CD4-positive, alpha-beta T cell treated with Interleukin-21 for 1 hour (primary cell): ENCODE measurements at regions not wholly inside any gene's neighbourhood (a gene's known extent, or its start where the extent isn't known, plus 50 kb on each side); places are given as distances from the start of the nearest gene placed in this dataset.
"Not testable (repeated sequence)": the region's sequence is repeated elsewhere in the genome, so short reads cannot be mapped to it uniquely, and the experiment has no call there.

Experiments
- DNase-seq: peaks from one replicate; pipeline ENCODE4 v3.0.0-alpha.2; 2020

- DNase-seq = not testable (repeated sequence)
Measured at GRCh38 chr2:76697439-76697838, 824.7 kb downstream of the LRRTM4 start.

GRCh38 chr2:76692908-76693307 is 829.3 kb downstream of the LRRTM4 start:
- no peak for DNase-seq

DNA sequence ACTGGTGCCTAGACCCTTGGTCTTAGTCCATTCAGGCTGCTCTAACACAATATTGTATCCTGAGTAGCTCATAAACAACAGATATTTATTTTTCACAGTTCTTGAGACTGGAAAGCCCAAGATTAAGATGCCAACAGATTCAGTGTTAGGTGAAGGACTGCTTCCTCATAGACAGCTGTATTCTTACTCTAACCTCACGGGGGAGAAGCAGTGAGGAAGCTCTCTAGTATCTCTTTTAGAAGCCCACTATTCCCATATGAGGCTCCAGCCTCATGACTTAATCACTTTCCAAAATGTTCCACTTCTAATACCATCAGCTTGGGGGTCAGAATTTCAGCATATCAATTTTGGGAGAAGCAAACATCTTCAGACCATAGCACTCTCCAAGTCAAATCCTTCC is 833.4 kb downstream of the LRRTM4 start:
- DNase-seq = no peak

DNA sequence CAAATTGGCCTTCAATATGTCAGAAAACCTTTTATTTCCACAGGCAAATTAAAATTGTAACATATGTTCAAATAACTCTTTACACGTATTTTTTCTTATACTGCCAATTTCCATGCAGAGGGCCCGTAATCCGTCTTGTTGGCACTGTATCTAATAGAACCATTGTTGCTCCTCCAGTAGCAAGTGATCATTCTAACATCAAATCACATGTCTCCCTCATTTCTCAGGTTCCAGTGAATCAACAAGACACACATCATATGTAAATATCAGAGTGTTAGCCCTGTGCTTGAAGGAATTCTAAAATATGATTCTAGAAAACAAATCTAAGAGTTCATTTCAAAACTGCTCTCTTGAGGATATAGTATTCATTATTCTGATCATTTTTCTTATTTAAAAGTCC is 834.3 kb downstream of the LRRTM4 start:
- no peak for DNase-seq

- DNase-seq = no peak
Measured at GRCh38 chr2:76684756-76685155, 837.4 kb downstream of the LRRTM4 start.

DNA sequence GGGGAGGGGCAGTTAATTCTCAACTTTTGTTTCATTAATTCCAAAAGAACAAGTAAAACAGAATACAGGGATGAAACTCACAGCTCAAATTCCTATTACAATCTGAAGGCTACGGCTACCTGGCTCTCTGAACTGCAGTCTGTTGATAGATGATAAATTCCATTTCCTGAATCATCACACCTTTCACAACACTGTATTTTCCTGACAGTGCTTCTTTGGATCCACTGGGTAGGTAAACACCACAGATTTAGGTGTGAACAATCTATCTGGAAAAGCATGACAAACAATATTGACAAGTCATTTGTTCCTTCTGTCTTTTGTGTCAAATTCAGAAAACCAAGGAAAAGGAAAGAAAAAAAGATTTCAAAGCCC is 843.2 kb downstream of the LRRTM4 start:
- DNase-seq = no peak

GRCh38 chr2:76678383-76679024 is 843.7 kb downstream of the LRRTM4 start:
- DNase-seq = no peak

GRCh38 chr2:76675212-76675611 is 847.0 kb downstream of the LRRTM4 start:
- no peak for DNase-seq

DNA sequence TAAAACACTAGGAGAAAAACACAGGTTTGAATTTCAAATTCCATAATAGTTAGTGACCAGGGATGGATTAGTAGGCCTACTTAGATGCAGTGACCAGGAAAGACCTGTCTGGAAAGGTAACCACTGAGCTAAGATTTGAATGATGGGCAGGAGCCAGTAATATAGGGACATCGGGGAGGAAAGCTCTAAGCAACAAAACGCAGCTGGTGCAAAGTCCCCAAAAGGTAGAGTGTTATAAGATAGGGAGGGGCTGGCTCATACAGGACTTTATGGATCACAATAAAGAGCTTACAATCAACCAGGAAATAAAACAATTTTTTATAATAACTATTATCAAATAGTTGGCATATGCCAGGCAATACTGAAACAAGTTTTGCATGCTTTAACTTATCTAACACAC is 849.4 kb downstream of the LRRTM4 start:
- DNase-seq = no peak

GRCh38 chr2:76669966-76670465 is 852.2 kb downstream of the LRRTM4 start:
- DNase-seq = no peak

GRCh38 chr2:76668279-76668678 is 853.9 kb downstream of the LRRTM4 start:
- no peak for DNase-seq

DNA sequence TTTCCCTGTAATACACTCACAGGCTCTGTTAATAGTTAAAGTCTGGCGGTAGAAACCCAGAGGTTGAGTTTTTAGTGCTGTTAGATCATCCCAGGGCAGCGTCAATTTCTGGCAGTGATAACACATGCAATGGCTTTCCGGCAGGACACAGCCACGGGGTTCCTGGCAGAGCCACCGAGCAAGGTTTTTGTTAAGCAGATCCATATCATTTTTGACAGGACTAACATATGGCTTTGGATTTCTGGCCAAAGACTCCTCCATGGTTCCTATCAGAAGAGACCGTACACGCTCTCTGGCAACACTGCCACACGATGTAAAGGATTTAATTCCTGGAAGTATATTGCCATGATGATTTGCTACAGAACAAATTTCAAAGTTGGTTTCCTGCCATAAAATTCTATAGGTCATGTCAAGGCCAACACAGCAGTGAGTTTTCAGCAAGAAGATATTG is 854.3 kb downstream of the LRRTM4 start:
- no peak for DNase-seq

GRCh38 chr2:76642129-76642528 is 880.0 kb downstream of the LRRTM4 start:
- no peak for DNase-seq

DNA sequence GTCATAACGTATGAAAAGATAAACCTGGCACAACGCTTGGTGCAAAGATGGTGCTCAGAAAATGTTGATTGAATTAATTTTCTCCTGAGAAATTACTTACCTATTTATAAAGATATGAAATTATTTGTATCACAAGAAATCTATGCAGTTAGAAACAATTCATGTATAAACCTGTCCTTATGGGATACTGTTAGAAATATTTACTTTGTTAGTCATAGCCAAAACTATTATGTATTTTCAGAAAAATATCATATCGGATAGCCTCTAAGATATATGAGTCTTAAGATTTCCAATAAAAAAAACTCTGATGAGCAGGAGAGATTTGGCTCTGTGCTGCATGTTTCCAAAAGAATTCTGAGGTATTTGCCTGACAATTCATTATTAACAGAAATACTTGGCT is 880.7 kb downstream of the LRRTM4 start:
- no peak for DNase-seq

GRCh38 chr2:76640905-76641304 is 881.3 kb downstream of the LRRTM4 start:
- DNase-seq = no peak

- no peak for DNase-seq
Measured at GRCh38 chr2:76639171-76639680, 883.0 kb downstream of the LRRTM4 start.

DNA sequence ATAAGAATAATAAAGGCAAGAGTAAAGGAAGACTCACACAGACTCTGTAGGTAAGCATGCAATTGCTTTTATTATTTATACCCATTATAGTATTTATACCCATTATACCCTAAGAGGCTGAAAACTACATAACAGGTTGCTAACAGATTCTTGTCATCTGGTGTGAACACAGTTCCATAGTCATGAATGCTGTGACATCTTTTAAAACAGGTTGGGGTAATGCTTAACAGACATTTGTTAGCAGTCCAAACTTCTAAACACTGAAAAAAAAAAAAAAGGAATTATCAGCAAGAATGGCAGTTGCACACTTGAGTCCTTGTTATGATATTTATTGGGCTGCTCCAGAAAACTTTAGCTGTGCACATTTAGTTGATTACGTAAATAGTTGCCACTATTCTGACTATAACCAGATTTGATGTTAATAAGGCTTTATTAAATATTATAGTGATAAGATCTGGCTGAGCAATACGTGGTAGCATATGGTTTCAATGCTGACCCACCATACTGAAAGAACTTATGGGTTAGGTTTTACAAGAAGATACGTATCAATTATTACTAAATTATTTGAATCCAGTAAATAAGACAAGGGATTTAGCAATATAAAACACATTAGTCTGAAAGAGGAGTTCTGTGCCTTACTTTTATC is 888.8 kb downstream of the LRRTM4 start:
- no peak for DNase-seq

- no peak for DNase-seq
Measured at GRCh38 chr2:76625101-76625500, 897.1 kb downstream of the LRRTM4 start.

DNA sequence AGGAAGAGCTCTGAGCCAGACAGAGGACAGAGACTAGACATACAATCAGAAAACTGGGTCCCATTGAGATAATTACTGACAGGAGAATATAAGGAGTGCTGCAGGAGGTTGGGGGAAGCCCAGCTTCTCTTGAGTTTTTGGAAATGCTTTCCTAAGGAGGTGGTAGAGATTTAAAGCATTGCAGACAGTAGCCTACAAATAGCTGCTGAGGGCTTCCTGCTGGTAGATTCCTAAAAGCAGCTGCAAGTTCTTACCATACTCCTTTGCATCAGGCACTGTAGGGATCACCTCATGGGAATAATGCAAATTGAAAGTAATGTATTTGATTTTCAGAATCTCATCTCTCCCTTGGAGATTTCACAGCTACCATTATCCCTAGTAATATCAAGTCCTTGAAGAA is 902.6 kb upstream of the GCFC2 start:
- DNase-seq = no peak

DNA sequence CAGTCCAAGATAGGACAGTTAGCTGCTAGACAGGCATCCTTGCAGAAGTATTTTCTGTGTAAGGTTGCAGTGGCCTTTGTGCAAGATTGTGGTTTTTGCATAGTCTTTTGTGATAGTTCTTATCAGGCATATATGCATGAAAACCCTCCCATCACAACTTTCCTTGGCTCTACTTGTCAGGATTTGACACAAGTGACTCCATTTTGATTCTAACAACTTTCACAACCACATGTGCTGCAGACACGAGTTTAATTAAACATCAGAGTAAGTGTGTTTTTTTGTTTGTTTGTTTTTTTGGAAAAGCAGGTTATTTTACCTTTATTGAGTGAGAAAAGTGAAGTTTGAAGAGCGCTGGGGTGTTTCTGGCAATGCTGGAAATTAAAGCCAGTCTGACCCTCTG is 902.0 kb upstream of the GCFC2 start:
- no peak for DNase-seq

DNA sequence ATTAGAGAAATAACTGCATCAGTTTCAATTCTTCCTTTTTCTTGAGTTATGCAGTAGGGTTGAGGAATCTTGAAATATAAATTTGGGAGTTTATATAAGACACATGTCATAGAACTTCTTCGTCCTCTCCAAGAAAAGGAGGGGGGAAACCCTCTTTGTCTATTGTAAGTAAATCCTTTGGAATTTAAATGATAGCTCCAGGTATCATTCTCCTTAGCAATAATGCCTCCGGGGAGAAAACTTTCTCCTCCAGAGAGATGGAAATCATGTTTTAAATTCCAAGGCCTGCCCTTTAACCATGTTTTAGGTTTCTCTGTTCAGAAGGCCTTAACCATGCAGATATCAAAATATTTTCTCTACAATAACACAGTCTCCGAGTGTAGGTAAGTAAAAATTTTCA is 899.7 kb upstream of the GCFC2 start:
- no peak for DNase-seq

DNA sequence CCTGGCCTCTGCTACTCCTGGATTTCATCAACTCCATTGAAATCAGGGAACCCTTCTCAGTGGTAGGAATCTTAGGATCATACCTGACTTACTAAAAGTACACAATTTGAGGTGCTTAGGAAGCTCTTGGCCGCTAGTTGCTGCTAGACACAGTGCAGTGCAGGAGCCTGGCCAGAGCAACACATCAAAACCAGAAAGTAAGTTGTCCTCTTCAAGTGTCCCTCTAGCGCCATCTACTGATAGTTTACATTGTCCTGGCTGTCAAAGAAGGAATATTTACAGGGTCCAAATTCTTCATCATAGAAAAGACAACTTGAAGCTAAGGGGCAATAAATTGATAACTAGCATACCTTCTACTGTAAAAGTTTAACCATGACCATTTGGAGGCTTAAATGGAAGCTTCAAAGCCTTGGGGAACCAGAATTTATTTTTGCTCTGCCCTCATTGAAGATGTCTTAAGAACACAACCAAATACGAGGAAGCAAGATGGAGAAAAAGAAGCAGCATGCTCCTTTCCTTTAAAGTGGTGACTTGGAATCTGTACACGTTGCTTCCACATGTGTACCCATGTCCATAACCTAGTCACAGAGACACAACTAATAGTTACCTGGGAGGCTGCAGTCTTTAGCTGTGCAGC is 889.1 kb upstream of the GCFC2 start:
- no peak for DNase-seq

DNA sequence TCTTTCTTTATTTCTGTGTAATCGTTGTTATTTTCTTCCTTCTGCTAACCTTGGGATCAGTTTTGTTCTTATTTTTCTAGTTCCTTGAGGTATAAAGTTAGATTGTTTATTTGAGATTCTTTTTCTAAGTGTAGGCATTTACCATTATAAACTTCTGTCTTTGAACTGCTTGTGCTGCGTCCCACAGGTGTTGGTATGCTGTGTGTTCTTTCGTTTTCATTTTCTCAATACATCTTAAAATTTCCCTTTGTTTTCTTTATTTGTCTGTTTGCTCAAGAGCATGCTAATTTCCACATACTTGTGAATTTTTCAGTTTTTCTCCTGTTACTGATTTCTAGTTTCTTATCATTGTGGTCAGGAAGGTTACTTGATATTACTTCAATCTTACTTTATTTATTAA is 873.8 kb upstream of the GCFC2 start:
- no peak for DNase-seq

- DNase-seq = no peak
Measured at GRCh38 chr2:76579911-76580310, 869.2 kb upstream of the GCFC2 start.
